Heart right ventricle (tissue), 16 donors: ENCODE measurements at regions not wholly inside any gene's neighbourhood (a gene's known extent, or its start where the extent isn't known, plus 50 kb on each side); places are given as distances from the start of the nearest gene placed in this dataset.

Experiments
- ATAC-seq, 8 donors: fragments of 200-7000 bp; cut with Tn5 transposase; one replicate each; pipeline ENCODE4 v1.9.1; 2020; ENCODE audit warnings: mild to moderate bottlenecking in 8 of 8, moderate library complexity in 8 of 8, moderate number of reproducible peaks in 1 of 8
- DNase-seq, 2 donors: peaks; one replicate each; pipeline ENCODE4 v3.0.0-alpha.2; 2020
- H3K27ac ChIP-seq, 10 donors: fragments of 200-600 bp; sonication (generic) in 2 of 10; one replicate each; pipeline versions ENCODE4 v1.5.0 to v1.8.0; 2020 to 2022; ENCODE audit warnings: mild to moderate bottlenecking in 3 of 10
- H3K27me3 ChIP-seq, 7 donors: fragments of 200-600 bp; one replicate each; pipeline ENCODE4 v1.8.0; 2021 to 2022; ENCODE audit warnings: mild to moderate bottlenecking in 2 of 7
- H3K36me3 ChIP-seq, 9 donors: fragments of 200-600 bp; sonication (generic) in 1 of 9; one replicate each; pipeline versions ENCODE4 v1.5.0 to v1.8.0; 2020 to 2022; ENCODE audit warnings: mild to moderate bottlenecking in 2 of 9
- H3K4me1 ChIP-seq, 9 donors: fragments of 200-600 bp; sonication (generic) in 1 of 9; one replicate each; pipeline versions ENCODE4 v1.5.0 to v1.8.0; 2020 to 2022; ENCODE audit warnings: mild to moderate bottlenecking in 4 of 9
- H3K4me3 ChIP-seq, 10 donors: fragments of 200-600 bp; sonication (generic) in 2 of 10; one replicate each; pipeline versions ENCODE4 v1.5.0 to v1.8.0; 2020 to 2022; ENCODE audit warnings: mild to moderate bottlenecking in 7 of 10, moderate library complexity in 2 of 10
- H3K9me3 ChIP-seq, 11 donors: fragments of 200-600 bp in 10 of 11; sonication (generic) in 2 of 11; one replicate each; pipeline versions ENCODE4 v1.5.0 to v1.8.0; 2013 to 2022; ENCODE audit warnings: mild to moderate bottlenecking in 2 of 11, control low read depth in 1 of 11, moderate library complexity in 1 of 11
- CTCF ChIP-seq, 9 donors: fragments of 200-600 bp; sonication (generic) in 2 of 9; IDR thresholded peaks; one replicate each; pipeline versions ENCODE4 v1.5.0 to v1.8.0; 2021 to 2022; ENCODE audit warnings: antibody characterized with exemption in 9 of 9, mild to moderate bottlenecking in 5 of 9, moderate library complexity in 1 of 9
- WGBS, 2 donors: extraction: QIAGEN DNeasy Blood & Tissue Kit; methylation state at CpG; one replicate each; pipeline ENCODE4 v1.1.7; 2013; ENCODE audit warnings: inconsistent platforms in 1 of 2; 5-methylcytosine and 5-hydroxymethylcytosine counted together
- intact Hi-C, 10 donors: fragments of 100-400 bp; cut with DNase I; formaldehyde crosslinking; loops; one replicate each; pipeline versions ENCODE4 v1.11.1 to v1.14.2; 2022
- donor health status: Arrhythmogenic right ventricular cardiomyopathy.
- donor health status: ischemic (EF 13 %, LVEDD 7.1; RV severe dilation, severe dysfunction).
- donor health status: healthy with polysubstance abuse.
- donor health status: DM: no; HTN: yes; CAD: no.
- donor health status: DM: no; HTN: no; CAD: no.
- donor health status: ischemic (EF 25% LVEDD 6.9; RV normal size, moderate dysfunction).
- donor health status: ischemic (EF 25% LVEDD 5.7; RV mildly dilated, moderate dysfunction).
- donor health status: healthy.
- donor health status: DM: yes; HTN: yes; CAD: no.
- donor health status: Ischemic cardiomyopathy.
- donor health status: ischemic (EF 35%, LVEDD 5.7; RV mildly dilated, moderate dysfunction).
- donor health status: nonischemic (EF 11% LVEDD 7.7; RV severe dilation, severe dysfunction).
- donor health status: DM: yes; HTN: yes; CAD: no.
- donor health status: PGD.
- donor health status: ischemic (EF 29% LVEDD 5.4; RV normal size, mild dysfunction).
- donor health status: nonischemic (EF 23%, LVEDD 6.1; RV moderate dilation, normal function).

GRCh38 chr16:26554030-26554429, 512.7 kb upstream of the C16orf82 start:
- 87 to 89% methylated on average over 3 of the region's 3 CpGs for WGBS, 2 donors

GRCh38 chr16:26561303-26561702, 505.4 kb upstream of the C16orf82 start:
- TF ChIP-seq CTCF (IDR thresholded peaks at IDR 0.05): no peak
- WGBS, 2 donors: 81 to 82% methylated on average over 6 of the region's 6 CpGs
- no peak for DNase-seq
- Histone ChIP-seq H3K4me3 (no peak overlapping the region), H3K27ac (no peak overlapping the region), H3K27me3 (peaks cover 0 to 24% (median 0%) of the 10 kb centered on the region in 7 donors), H3K9me3 (peaks cover 0 to 6% (median 0%) of the 10 kb centered on the region in 11 donors), H3K36me3 (no peaks in the 10 kb centered on the region), H3K4me1 (no peaks in the 10 kb centered on the region)
- no peak for ATAC-seq
- intact Hi-C loops: no loop called here

More at GRCh38 chr16:26554030-26554429, 512.7 kb upstream of the C16orf82 start:
- ATAC-seq (no peak), DNase-seq (no peak)
- no peak overlapping the region for H3K27ac ChIP-seq
- no peaks in the 10 kb centered on the region for H3K9me3 ChIP-seq
- intact Hi-C loops: no loop called here
- H3K4me3 ChIP-seq: no peak overlapping the region
- TF ChIP-seq CTCF (IDR thresholded peaks at IDR 0.05): no peak
- H3K4me1 ChIP-seq: no peaks in the 10 kb centered on the region
- H3K27me3 ChIP-seq: peaks cover 0 to 12% (median 0%) of the 10 kb centered on the region in 7 donors
- no peaks in the 10 kb centered on the region for H3K36me3 ChIP-seq

GRCh38 chr16:26563018-26563417, 503.7 kb upstream of the C16orf82 start:
- H3K4me3 ChIP-seq: no peak overlapping the region
- no peak for TF ChIP-seq CTCF (IDR thresholded peaks at IDR 0.05)
- no peaks in the 10 kb centered on the region for H3K4me1 ChIP-seq
- H3K36me3 ChIP-seq: no peaks in the 10 kb centered on the region
- intact Hi-C loops: no loop called here
- H3K27me3 ChIP-seq: peaks cover 0 to 42% (median 0%) of the 10 kb centered on the region in 7 donors
- no peak overlapping the region for H3K27ac ChIP-seq
- no peak for DNase-seq
- no peak for ATAC-seq
- 80 to 85% methylated on average over 2 of the region's 2 CpGs for WGBS, 2 donors
- H3K9me3 ChIP-seq: peaks cover 0 to 6% (median 0%) of the 10 kb centered on the region in 11 donors

GRCh38 chr16:26567356-26567755, 499.4 kb upstream of the C16orf82 start:
- no peaks in the 10 kb centered on the region for H3K4me1 ChIP-seq
- no peak overlapping the region for H3K4me3 ChIP-seq
- TF ChIP-seq CTCF (IDR thresholded peaks at IDR 0.05): no peak
- no peaks in the 10 kb centered on the region for H3K9me3 ChIP-seq
- DNase-seq (no peak), ATAC-seq (no peak)
- 50 to 61% methylated on average over 9 of the region's 9 CpGs for whole genome bisulfite sequencing, 2 donors
- H3K27ac ChIP-seq: no peak overlapping the region
- intact Hi-C loops: no loop called here
- H3K27me3 ChIP-seq: peaks cover 0 to 39% (median 0%) of the 10 kb centered on the region in 7 donors
- no peaks in the 10 kb centered on the region for H3K36me3 ChIP-seq
